Prostate gland (tissue), 2 donors: ENCODE measurements at regions not wholly inside any gene's neighbourhood (a gene's known extent, or its start where the extent isn't known, plus 50 kb on each side); places are given as distances from the start of the nearest gene placed in this dataset.

Experiments
- DNase-seq: peaks from one replicate; pipeline ENCODE4 v3.0.0-alpha.2; 2019; ENCODE audit warnings: low spot score
- H3K27ac ChIP-seq, 2 donors: fragments of 200-600 bp; sonication (generic); 2 replicates each; pipeline ENCODE4 v1.5.1; 2017 to 2019
- H3K27me3 ChIP-seq: fragments of 200-600 bp; sonication (generic); replicated peaks from 2 replicates; pipeline ENCODE4 v1.5.1; 2019; ENCODE audit not compliant: insufficient read depth
- H3K36me3 ChIP-seq, 2 donors: fragments of 200-600 bp; sonication (generic); 1 replicate in 1 of 2; 2 replicates in 1 of 2; pipeline versions ENCODE4 v1.5.1 to v1.8.1; 2017 to 2019
- H3K4me1 ChIP-seq: fragments of 200-600 bp; sonication (generic); replicated peaks from 2 replicates; pipeline ENCODE4 v1.5.1; 2019
- H3K4me3 ChIP-seq, 2 donors: fragments of 200-600 bp; sonication (generic); 2 replicates each; pipeline ENCODE4 v1.5.1; 2017 to 2019
- H3K9me3 ChIP-seq: fragments of 200-600 bp; sonication (generic); 2 replicates; pipeline ENCODE4 v1.5.1; 2017
- CTCF ChIP-seq, 4 experiments: fragments of 200-600 bp in 2 of 4; fragments of 450-650 bp in 2 of 4; sonication (generic) in 2 of 4; IDR thresholded peaks; 1 replicate in 3 of 4; 2 replicates in 1 of 4; pipeline ENCODE4 v1.5.1; 2016 to 2019; ENCODE audit warnings: antibody characterized with exemption in 4 of 4, mild to moderate bottlenecking in 2 of 4, moderate library complexity in 2 of 4
- POLR2A ChIP-seq: fragments of 450-650 bp; IDR thresholded peaks from one replicate; pipeline ENCODE4 v1.6.1; 2016; ENCODE audit warnings: antibody characterized with exemption, mild to moderate bottlenecking
- POLR2AphosphoS5 ChIP-seq: sonication (generic); formaldehyde crosslinking; IDR thresholded peaks from one replicate; pipeline ENCODE4 v1.6.1; 2017; ENCODE audit warnings: antibody characterized with exemption
- WGBS: methylation state at CpG from one replicate; pipeline ENCODE4 v1.1.5; 2018; 5-methylcytosine and 5-hydroxymethylcytosine counted together
- intact Hi-C: fragments of 100-400 bp; cut with DNase I; formaldehyde crosslinking; loops from one replicate; pipeline ENCODE4 v1.14.2; 2022

- no peaks in the 10 kb centered on the region for H3K36me3 ChIP-seq
- no peak for DNase-seq
- H3K27ac ChIP-seq, result no peak overlapping the region
- no peak for TF ChIP-seq POLR2A
- no peak for TF ChIP-seq POLR2AphosphoS5
- no peak for TF ChIP-seq CTCF (IDR thresholded peaks at IDR 0.05)
- no peaks in the 10 kb centered on the region for H3K9me3 ChIP-seq
- H3K4me1 ChIP-seq, result no peaks in the 10 kb centered on the region
- no peaks in the 10 kb centered on the region for H3K27me3 ChIP-seq
- intact Hi-C loops, result no loop called here
- WGBS, result 91% methylated on average over 3 of the region's 3 CpGs
- H3K4me3 ChIP-seq, result no peak overlapping the region
Measured at GRCh38 chr3:18103591-18103990, 321.5 kb downstream of the SATB1 start.

- TF ChIP-seq CTCF (IDR thresholded peaks at IDR 0.05) (no peak), POLR2A (no peak)
- Histone ChIP-seq H3K36me3 (no peaks in the 10 kb centered on the region), H3K4me3 (no peak overlapping the region), H3K9me3 (no peaks in the 10 kb centered on the region), H3K27me3 (no peaks in the 10 kb centered on the region), H3K27ac (no peak overlapping the region), H3K4me1 (no peaks in the 10 kb centered on the region)
- no peak for DNase-seq
- intact Hi-C loops, result no loop called here
Measured at GRCh38 chr3:18100121-18100520, 325.0 kb downstream of the SATB1 start.

- Histone ChIP-seq H3K27me3 (no peaks in the 10 kb centered on the region), H3K27ac (no peak overlapping the region), H3K9me3 (no peaks in the 10 kb centered on the region), H3K4me3 (no peak overlapping the region), H3K36me3 (no peaks in the 10 kb centered on the region), H3K4me1 (no peaks in the 10 kb centered on the region)
- TF ChIP-seq CTCF (IDR thresholded peaks at IDR 0.05) (no peak), POLR2A (no peak), POLR2AphosphoS5 (no peak)
- 83% methylated on average over 5 of the region's 5 CpGs for WGBS
- no peak for DNase-seq
- intact Hi-C loops, result no loop called here
Measured at GRCh38 chr3:18099611-18100010, 325.5 kb downstream of the SATB1 start.

- no peak for TF ChIP-seq POLR2AphosphoS5
- no peak for TF ChIP-seq CTCF (IDR thresholded peaks at IDR 0.05)
- H3K4me1 ChIP-seq, result no peaks in the 10 kb centered on the region
- intact Hi-C loops, result no loop called here
- H3K9me3 ChIP-seq, result no peaks in the 10 kb centered on the region
- no peak overlapping the region for H3K4me3 ChIP-seq
- DNase-seq, result no peak
- no peak overlapping the region for H3K27ac ChIP-seq
- 79% methylated on average over 6 of the region's 6 CpGs for WGBS
- H3K27me3 ChIP-seq, result no peaks in the 10 kb centered on the region
- H3K36me3 ChIP-seq, result no peaks in the 10 kb centered on the region
Measured at GRCh38 chr3:18098960-18099587, 326.1 kb downstream of the SATB1 start.

GRCh38 chr3:18097989-18098388 lies 327.1 kb downstream of the SATB1 start:
- intact Hi-C loops, result no loop called here
- TF ChIP-seq POLR2A (no peak), CTCF (IDR thresholded peaks at IDR 0.05) (no peak), POLR2AphosphoS5 (no peak)
- H3K27ac ChIP-seq, result no peak overlapping the region
- H3K4me1 ChIP-seq, result no peaks in the 10 kb centered on the region
- H3K27me3 ChIP-seq, result no peaks in the 10 kb centered on the region
- no peak for DNase-seq
- H3K4me3 ChIP-seq, result no peak overlapping the region
- 85% methylated on average over 3 of the region's 3 CpGs for WGBS
- no peaks in the 10 kb centered on the region for H3K36me3 ChIP-seq
- H3K9me3 ChIP-seq, result no peaks in the 10 kb centered on the region
